SU-DHL-6 (cell line): ENCODE measurements at regions not wholly inside any gene's neighbourhood (a gene's known extent, or its start where the extent isn't known, plus 50 kb on each side); places are given as distances from the start of the nearest gene placed in this dataset.

Source experiments
- H2AFZ ChIP-seq: fragments of 200-600 bp; sonication (generic); 2 replicates; pipeline ENCODE4 v1.6.1; 2014; ENCODE audit warnings: low read depth, mild to moderate bottlenecking, moderate library complexity, mixed read lengths, antibody characterized with exemption, low read length; ENCODE audit not compliant: severe bottlenecking
- H3F3A ChIP-seq: fragments of 200-600 bp; shearing (Covaris generic); 2 replicates; pipeline ENCODE4 v1.6.0; 2016; ENCODE audit warnings: antibody characterized with exemption, mild to moderate bottlenecking; ENCODE audit not compliant: insufficient read depth
- H3K27ac ChIP-seq: fragments of 200-600 bp; sonication (generic); 2 replicates; pipeline ENCODE4 v1.5.1; 2016; ENCODE audit warnings: low read depth, mild to moderate bottlenecking, low read length, moderate library complexity, mixed read lengths
- H3K27me3 ChIP-seq: fragments of 200-600 bp; sonication (generic), shearing (Covaris generic); 2 replicates; pipeline ENCODE4 v1.6.0; 2014; ENCODE audit warnings: mild to moderate bottlenecking, low read length
- H3K36me3 ChIP-seq: fragments of 200-600 bp; sonication (generic); 2 replicates; pipeline ENCODE4 v1.6.1; 2014; ENCODE audit warnings: mild to moderate bottlenecking, low read length, mixed read lengths
- H3K4me2 ChIP-seq: fragments of 300-600, 200-600 bp; shearing (Covaris generic), sonication (generic); 2 replicates; pipeline ENCODE4 v1.6.0; 2014; ENCODE audit warnings: low read length, low read depth, mild to moderate bottlenecking; ENCODE audit not compliant: poor library complexity, severe bottlenecking
- H3K4me3 ChIP-seq: fragments of 200-600 bp; sonication (generic); 2 replicates; pipeline ENCODE4 v1.5.1; 2014; ENCODE audit warnings: antibody characterized with exemption, low read length, mild to moderate bottlenecking, mixed read lengths; ENCODE audit not compliant: insufficient read depth, poor library complexity, severe bottlenecking
- H3K79me2 ChIP-seq: fragments of 200-600 bp; sonication (generic); 2 replicates; pipeline ENCODE4 v1.6.1; 2014; ENCODE audit warnings: mild to moderate bottlenecking, low read length, moderate library complexity; ENCODE audit not compliant: insufficient read depth
- H3K9ac ChIP-seq: fragments of 200-600 bp; sonication (generic); 2 replicates; pipeline ENCODE4 v1.7.0; 2014; ENCODE audit warnings: mild to moderate bottlenecking, low read length
- H3K9me2 ChIP-seq: fragments of 200-600 bp; sonication (generic); replicated peaks from 2 replicates; pipeline ENCODE4 v1.6.1; 2014; ENCODE audit warnings: low read length; ENCODE audit not compliant: insufficient read depth
- H3K9me3 ChIP-seq: fragments of 200-600 bp; sonication (generic); 2 replicates; pipeline ENCODE4 v1.6.1; 2014; ENCODE audit warnings: low read length, mixed read lengths; ENCODE audit not compliant: insufficient read depth
- H4K20me1 ChIP-seq: fragments of 200-600 bp; sonication (generic); 2 replicates; pipeline ENCODE4 v1.6.1; 2014; ENCODE audit warnings: low read depth, mild to moderate bottlenecking, antibody characterized with exemption, low read length, moderate library complexity, mixed read lengths
- EZH2phosphoT487 ChIP-seq: fragments of 200-600 bp; sonication (generic), shearing (Covaris generic); conservative IDR thresholded peaks from 2 replicates; pipeline ENCODE4 v1.6.1; 2018; ENCODE audit warnings: mild to moderate bottlenecking, antibody characterized with exemption, low read length, moderate library complexity, mixed read lengths
- TF ChIP-seq, protein P1 (sequence below): fragments of 200-600 bp; sonication (generic); IDR thresholded peaks from one replicate; pipeline ENCODE4 v1.5.1; 2017; ENCODE audit warnings: antibody characterized with exemption, mild to moderate bottlenecking, low read length, moderate library complexity; ENCODE audit not compliant: insufficient read depth, poor library complexity, severe bottlenecking

DNA sequence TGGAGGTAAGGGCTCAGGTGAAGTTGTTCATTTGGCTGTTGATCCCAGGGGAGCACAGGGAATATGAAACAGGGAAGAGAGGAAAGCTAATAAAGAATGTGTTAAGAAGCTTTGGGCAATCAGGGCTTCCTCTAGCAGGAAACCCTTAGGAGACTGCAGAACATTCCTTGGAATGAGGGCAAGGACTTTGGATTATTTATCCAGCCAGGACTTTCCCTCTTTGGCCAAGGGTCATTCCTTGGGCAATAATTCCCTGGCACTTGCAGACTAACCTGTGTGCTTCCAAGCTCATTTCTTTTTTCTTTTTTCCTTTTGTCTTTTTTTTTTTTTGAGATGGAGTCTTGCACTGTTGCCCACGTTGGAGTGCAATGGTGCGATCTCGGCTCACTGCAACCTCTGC, 209.2 kb upstream of the MAP3K1 start:
- no peaks in the 10 kb centered on the region for H3K9me3 ChIP-seq
- H3K27ac ChIP-seq: no peak overlapping the region
- H3K36me3 ChIP-seq: no peaks in the 10 kb centered on the region
- H2AFZ ChIP-seq: no peak overlapping the region
- H3K9me2 ChIP-seq: no peaks in the 10 kb centered on the region
- H3K4me2 ChIP-seq: no peak overlapping the region
- TF ChIP-seq, protein P1, sequence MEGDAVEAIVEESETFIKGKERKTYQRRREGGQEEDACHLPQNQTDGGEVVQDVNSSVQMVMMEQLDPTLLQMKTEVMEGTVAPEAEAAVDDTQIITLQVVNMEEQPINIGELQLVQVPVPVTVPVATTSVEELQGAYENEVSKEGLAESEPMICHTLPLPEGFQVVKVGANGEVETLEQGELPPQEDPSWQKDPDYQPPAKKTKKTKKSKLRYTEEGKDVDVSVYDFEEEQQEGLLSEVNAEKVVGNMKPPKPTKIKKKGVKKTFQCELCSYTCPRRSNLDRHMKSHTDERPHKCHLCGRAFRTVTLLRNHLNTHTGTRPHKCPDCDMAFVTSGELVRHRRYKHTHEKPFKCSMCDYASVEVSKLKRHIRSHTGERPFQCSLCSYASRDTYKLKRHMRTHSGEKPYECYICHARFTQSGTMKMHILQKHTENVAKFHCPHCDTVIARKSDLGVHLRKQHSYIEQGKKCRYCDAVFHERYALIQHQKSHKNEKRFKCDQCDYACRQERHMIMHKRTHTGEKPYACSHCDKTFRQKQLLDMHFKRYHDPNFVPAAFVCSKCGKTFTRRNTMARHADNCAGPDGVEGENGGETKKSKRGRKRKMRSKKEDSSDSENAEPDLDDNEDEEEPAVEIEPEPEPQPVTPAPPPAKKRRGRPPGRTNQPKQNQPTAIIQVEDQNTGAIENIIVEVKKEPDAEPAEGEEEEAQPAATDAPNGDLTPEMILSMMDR: no peak
- no peak for TF ChIP-seq EZH2phosphoT487
- H3F3A ChIP-seq: no peaks in the 10 kb centered on the region
- H3K27me3 ChIP-seq: no peaks in the 10 kb centered on the region
- H4K20me1 ChIP-seq: no peaks in the 10 kb centered on the region
- no peaks in the 10 kb centered on the region for H3K79me2 ChIP-seq
- no peak overlapping the region for H3K4me3 ChIP-seq
- H3K9ac ChIP-seq: no peak overlapping the region

DNA sequence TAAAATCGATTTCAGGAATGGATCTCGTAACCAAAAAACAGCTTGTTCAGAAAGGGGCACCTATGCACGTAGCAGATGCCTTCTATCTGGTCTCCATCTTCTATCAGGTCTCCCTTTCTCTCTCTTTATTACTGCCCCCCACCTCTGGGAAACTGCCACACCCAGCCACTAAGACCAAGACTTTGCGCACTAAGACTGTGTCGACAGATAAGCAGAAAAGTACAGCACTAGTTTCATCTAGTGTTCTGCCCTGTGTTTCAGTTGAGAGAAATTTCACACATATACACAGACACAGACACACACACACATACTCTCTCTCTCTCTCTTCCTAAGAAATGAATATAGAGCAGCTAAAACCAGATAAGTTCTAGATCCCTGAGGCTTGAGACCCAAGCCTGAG, 210.1 kb upstream of the MAP3K1 start:
- Histone ChIP-seq H4K20me1 (no peaks in the 10 kb centered on the region), H3K9ac (no peak overlapping the region), H3K9me2 (no peaks in the 10 kb centered on the region), H3K27ac (no peak overlapping the region), H3K4me3 (no peak overlapping the region), H3K4me2 (no peak overlapping the region), H3K27me3 (no peaks in the 10 kb centered on the region), H3F3A (no peaks in the 10 kb centered on the region), H3K9me3 (no peaks in the 10 kb centered on the region), H3K36me3 (no peaks in the 10 kb centered on the region), H3K79me2 (no peaks in the 10 kb centered on the region), H2AFZ (no peak overlapping the region)
- TF ChIP-seq, protein P1: no peak
- TF ChIP-seq EZH2phosphoT487: no peak

DNA sequence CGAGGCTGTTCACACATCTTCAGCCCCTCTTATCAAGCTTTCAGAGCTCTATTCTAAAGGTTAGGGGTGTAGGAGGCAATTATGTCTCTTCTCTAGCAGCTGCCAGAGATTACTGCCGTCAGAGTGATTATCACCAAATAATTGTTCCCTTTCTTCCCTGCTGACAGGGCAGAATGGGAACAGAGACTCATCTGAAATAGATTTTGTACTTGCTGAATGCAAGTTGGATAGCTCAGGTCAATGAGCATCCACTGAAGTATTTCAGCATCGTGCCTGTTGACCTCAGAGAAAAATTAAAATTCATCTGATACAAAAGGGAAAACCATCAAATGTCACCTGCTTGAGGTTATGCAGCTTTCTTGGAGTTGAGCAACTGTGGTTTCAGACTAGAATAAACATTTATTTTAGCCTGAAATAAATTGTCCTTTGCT, 213.7 kb upstream of the MAP3K1 start:
- no peaks in the 10 kb centered on the region for H3K9me2 ChIP-seq
- no peak overlapping the region for H3K9ac ChIP-seq

More for the DNA sequence above, 213.7 kb upstream of the MAP3K1 start:
- H2AFZ ChIP-seq: no peak overlapping the region
- no peaks in the 10 kb centered on the region for H3F3A ChIP-seq
- no peaks in the 10 kb centered on the region for H4K20me1 ChIP-seq
- no peaks in the 10 kb centered on the region for H3K36me3 ChIP-seq
- H3K4me2 ChIP-seq: no peak overlapping the region
- no peaks in the 10 kb centered on the region for H3K79me2 ChIP-seq
- no peak overlapping the region for H3K4me3 ChIP-seq
- H3K9me3 ChIP-seq: no peaks in the 10 kb centered on the region
- H3K27ac ChIP-seq: no peak overlapping the region
- TF ChIP-seq, protein P1: no peak
- no peak for TF ChIP-seq EZH2phosphoT487
- H3K27me3 ChIP-seq: no peaks in the 10 kb centered on the region
